ENCODE measurements at regions not wholly inside any gene's neighbourhood (a gene's known extent, or its start where the extent isn't known, plus 50 kb on each side); places are given as distances from the start of the nearest gene placed in this dataset.

DNA sequence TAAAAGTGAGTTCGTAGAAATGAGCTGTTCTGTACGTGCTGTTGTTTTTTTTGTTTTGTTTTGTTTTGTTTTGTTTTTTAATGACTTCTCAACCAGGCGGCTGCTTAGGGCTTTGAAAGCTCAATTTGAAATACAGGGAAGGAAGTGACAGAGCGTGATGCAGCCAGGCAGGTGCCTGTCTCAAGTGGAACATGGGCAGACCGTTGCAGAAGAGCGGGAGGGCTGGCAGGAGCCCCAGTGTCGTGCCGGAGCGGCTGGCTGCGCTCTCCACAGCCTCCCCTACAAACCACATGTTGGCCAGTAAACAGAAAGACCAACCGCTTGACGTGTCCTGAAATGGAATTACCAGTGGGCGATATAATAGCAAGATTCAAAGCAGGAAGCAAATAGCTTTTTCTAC, 164.9 kb upstream of the RREB1 start (continued):
- TF ChIP-seq, protein P1, sequence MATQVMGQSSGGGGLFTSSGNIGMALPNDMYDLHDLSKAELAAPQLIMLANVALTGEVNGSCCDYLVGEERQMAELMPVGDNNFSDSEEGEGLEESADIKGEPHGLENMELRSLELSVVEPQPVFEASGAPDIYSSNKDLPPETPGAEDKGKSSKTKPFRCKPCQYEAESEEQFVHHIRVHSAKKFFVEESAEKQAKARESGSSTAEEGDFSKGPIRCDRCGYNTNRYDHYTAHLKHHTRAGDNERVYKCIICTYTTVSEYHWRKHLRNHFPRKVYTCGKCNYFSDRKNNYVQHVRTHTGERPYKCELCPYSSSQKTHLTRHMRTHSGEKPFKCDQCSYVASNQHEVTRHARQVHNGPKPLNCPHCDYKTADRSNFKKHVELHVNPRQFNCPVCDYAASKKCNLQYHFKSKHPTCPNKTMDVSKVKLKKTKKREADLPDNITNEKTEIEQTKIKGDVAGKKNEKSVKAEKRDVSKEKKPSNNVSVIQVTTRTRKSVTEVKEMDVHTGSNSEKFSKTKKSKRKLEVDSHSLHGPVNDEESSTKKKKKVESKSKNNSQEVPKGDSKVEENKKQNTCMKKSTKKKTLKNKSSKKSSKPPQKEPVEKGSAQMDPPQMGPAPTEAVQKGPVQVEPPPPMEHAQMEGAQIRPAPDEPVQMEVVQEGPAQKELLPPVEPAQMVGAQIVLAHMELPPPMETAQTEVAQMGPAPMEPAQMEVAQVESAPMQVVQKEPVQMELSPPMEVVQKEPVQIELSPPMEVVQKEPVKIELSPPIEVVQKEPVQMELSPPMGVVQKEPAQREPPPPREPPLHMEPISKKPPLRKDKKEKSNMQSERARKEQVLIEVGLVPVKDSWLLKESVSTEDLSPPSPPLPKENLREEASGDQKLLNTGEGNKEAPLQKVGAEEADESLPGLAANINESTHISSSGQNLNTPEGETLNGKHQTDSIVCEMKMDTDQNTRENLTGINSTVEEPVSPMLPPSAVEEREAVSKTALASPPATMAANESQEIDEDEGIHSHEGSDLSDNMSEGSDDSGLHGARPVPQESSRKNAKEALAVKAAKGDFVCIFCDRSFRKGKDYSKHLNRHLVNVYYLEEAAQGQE (IDR thresholded peaks at IDR 0.05; ENCODE audit: unreplicated experiment) = no peak
- TF ChIP-seq ZNF114 (CRISPR knock-in tag; IDR thresholded peaks at IDR 0.05) (no peak), EZH2phosphoT487 (IDR thresholded peaks at IDR 0.05; ENCODE audit: unreplicated experiment) (no peak), STAT1 (IDR thresholded peaks at IDR 0.05; ENCODE audit: unreplicated experiment) (no peak), NANOG (IDR thresholded peaks at IDR 0.05; ENCODE audit: borderline replicate concordance) (no peak), JUNB (IDR thresholded peaks at IDR 0.05; ENCODE audit: unreplicated experiment) (no peak), ZNF331 (CRISPR knock-in tag; IDR thresholded peaks at IDR 0.05; ENCODE audit: low read depth) (no peak), EZH2 (IDR thresholded peaks at IDR 0.05; ENCODE audit: low read depth, unreplicated experiment) (no peak)
- TF ChIP-seq, protein P2, sequence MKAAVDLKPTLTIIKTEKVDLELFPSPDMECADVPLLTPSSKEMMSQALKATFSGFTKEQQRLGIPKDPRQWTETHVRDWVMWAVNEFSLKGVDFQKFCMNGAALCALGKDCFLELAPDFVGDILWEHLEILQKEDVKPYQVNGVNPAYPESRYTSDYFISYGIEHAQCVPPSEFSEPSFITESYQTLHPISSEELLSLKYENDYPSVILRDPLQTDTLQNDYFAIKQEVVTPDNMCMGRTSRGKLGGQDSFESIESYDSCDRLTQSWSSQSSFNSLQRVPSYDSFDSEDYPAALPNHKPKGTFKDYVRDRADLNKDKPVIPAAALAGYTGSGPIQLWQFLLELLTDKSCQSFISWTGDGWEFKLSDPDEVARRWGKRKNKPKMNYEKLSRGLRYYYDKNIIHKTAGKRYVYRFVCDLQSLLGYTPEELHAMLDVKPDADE (IDR thresholded peaks at IDR 0.05) = no peak

DNA sequence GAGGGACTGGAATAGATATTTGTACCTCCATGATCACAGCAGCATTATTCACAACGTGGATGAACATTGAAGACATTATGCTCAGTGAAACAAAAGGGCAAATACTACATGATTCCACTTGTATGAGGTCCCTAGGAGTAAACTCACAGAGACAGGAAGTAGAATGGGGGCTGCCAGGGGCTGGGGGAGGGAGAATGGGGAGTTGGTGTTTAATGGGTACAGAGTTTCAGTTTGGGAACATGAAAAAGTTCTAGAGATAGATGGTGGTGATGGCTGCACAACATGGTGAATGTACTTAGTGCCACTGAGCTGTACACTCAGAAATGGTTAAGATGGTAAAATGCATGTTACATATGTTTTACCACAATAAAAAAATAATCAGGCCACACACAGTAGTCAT, 164.3 kb upstream of the RREB1 start:
- Histone ChIP-seq H3K27me3 (ENCODE audit: insufficient read depth) (no peaks in the 10 kb centered on the region), H4K20me1 (replicated peaks; ENCODE audit: insufficient read depth) (no peaks in the 10 kb centered on the region), H3K36me3 (ENCODE audit: insufficient read depth) (no peaks in the 10 kb centered on the region), H3K27ac (ENCODE audit: low read depth) (no peak overlapping the region), H3K9me2 (ENCODE audit: insufficient read depth) (no peaks in the 10 kb centered on the region), H3K79me2 (replicated peaks; ENCODE audit: insufficient read depth) (no peaks in the 10 kb centered on the region), H2AFZ (no peak overlapping the region), H3K4me1 (ENCODE audit: insufficient read depth) (peaks cover 3% of the 10 kb centered on the region; the same call in 1 of the 2 replicates), H3K4me3 (no peak overlapping the region), H3K4me2 (no peak overlapping the region), H3F3A (replicated peaks; ENCODE audit: low read depth) (no peaks in the 10 kb centered on the region)
- Mint-ChIP-seq H3K36me3 (ENCODE audit: low read depth) (no peaks in the 10 kb centered on the region), H3K4me3 (no peak overlapping the region), H3K27me3 (ENCODE audit: insufficient read depth, low read depth, poor library complexity) (peaks cover 5% of the 10 kb centered on the region), H3K4me1 (peaks cover 20% of the 10 kb centered on the region), H3K27ac (no peak overlapping the region), H3K9me3 (no peaks in the 10 kb centered on the region)
- ATAC-seq (no peak), DNase-seq (ENCODE audit: low spot score) (no peak)
- TF ChIP-seq, protein P3, sequence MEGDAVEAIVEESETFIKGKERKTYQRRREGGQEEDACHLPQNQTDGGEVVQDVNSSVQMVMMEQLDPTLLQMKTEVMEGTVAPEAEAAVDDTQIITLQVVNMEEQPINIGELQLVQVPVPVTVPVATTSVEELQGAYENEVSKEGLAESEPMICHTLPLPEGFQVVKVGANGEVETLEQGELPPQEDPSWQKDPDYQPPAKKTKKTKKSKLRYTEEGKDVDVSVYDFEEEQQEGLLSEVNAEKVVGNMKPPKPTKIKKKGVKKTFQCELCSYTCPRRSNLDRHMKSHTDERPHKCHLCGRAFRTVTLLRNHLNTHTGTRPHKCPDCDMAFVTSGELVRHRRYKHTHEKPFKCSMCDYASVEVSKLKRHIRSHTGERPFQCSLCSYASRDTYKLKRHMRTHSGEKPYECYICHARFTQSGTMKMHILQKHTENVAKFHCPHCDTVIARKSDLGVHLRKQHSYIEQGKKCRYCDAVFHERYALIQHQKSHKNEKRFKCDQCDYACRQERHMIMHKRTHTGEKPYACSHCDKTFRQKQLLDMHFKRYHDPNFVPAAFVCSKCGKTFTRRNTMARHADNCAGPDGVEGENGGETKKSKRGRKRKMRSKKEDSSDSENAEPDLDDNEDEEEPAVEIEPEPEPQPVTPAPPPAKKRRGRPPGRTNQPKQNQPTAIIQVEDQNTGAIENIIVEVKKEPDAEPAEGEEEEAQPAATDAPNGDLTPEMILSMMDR (conservative IDR thresholded peaks at IDR 0.05; ENCODE audit: low read depth in 2 of 2) = no peak
- TF ChIP-seq CREB1 (CRISPR knock-in tag; IDR thresholded peaks at IDR 0.05; ENCODE audit: low read depth) = no peak
- TF ChIP-seq POLR2AphosphoS5 (IDR thresholded peaks at IDR 0.05; ENCODE audit: low read depth) = no peak
- TF ChIP-seq, protein P4, sequence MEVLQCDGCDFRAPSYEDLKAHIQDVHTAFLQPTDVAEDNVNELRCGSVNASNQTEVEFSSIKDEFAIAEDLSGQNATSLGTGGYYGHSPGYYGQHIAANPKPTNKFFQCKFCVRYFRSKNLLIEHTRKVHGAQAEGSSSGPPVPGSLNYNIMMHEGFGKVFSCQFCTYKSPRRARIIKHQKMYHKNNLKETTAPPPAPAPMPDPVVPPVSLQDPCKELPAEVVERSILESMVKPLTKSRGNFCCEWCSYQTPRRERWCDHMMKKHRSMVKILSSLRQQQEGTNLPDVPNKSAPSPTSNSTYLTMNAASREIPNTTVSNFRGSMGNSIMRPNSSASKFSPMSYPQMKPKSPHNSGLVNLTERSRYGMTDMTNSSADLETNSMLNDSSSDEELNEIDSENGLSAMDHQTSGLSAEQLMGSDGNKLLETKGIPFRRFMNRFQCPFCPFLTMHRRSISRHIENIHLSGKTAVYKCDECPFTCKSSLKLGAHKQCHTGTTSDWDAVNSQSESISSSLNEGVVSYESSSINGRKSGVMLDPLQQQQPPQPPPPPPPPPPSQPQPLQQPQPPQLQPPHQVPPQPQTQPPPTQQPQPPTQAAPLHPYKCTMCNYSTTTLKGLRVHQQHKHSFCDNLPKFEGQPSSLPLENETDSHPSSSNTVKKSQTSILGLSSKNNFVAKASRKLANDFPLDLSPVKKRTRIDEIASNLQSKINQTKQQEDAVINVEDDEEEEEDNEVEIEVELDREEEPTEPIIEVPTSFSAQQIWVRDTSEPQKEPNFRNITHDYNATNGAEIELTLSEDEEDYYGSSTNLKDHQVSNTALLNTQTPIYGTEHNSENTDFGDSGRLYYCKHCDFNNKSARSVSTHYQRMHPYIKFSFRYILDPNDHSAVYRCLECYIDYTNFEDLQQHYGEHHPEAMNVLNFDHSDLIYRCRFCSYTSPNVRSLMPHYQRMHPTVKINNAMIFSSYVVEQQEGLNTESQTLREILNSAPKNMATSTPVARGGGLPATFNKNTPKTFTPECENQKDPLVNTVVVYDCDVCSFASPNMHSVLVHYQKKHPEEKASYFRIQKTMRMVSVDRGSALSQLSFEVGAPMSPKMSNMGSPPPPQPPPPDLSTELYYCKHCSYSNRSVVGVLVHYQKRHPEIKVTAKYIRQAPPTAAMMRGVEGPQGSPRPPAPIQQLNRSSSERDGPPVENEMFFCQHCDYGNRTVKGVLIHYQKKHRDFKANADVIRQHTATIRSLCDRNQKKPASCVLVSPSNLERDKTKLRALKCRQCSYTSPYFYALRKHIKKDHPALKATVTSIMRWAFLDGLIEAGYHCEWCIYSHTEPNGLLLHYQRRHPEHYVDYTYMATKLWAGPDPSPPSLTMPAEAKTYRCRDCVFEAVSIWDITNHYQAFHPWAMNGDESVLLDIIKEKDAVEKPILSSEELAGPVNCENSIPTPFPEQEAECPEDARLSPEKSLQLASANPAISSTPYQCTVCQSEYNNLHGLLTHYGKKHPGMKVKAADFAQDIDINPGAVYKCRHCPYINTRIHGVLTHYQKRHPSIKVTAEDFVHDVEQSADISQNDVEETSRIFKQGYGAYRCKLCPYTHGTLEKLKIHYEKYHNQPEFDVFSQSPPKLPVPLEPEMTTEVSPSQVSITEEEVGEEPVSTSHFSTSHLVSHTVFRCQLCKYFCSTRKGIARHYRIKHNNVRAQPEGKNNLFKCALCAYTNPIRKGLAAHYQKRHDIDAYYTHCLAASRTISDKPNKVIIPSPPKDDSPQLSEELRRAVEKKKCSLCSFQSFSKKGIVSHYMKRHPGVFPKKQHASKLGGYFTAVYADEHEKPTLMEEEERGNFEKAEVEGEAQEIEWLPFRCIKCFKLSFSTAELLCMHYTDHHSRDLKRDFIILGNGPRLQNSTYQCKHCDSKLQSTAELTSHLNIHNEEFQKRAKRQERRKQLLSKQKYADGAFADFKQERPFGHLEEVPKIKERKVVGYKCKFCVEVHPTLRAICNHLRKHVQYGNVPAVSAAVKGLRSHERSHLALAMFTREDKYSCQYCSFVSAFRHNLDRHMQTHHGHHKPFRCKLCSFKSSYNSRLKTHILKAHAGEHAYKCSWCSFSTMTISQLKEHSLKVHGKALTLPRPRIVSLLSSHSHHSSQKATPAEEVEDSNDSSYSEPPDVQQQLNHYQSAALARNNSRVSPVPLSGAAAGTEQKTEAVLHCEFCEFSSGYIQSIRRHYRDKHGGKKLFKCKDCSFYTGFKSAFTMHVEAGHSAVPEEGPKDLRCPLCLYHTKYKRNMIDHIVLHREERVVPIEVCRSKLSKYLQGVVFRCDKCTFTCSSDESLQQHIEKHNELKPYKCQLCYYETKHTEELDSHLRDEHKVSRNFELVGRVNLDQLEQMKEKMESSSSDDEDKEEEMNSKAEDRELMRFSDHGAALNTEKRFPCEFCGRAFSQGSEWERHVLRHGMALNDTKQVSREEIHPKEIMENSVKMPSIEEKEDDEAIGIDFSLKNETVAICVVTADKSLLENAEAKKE (CRISPR knock-in tag; IDR thresholded peaks at IDR 0.05) = no peak
- TF ChIP-seq EZH2 (IDR thresholded peaks at IDR 0.05; ENCODE audit: low read depth, unreplicated experiment) = no peak
